Suprapubic skin (tissue), 4 donors: ENCODE measurements at regions not wholly inside any gene's neighbourhood (a gene's known extent, or its start where the extent isn't known, plus 50 kb on each side); places are given as distances from the start of the nearest gene placed in this dataset.

Experiments
- POLR2A ChIP-seq, 2 donors: fragments of 450-650 bp; IDR thresholded peaks; one replicate each; pipeline ENCODE4 v1.6.1; 2017; ENCODE audit warnings: antibody characterized with exemption in 2 of 2, mild to moderate bottlenecking in 2 of 2, moderate library complexity in 2 of 2
- POLR2AphosphoS5 ChIP-seq, 3 donors: sonication (generic); formaldehyde crosslinking; IDR thresholded peaks; one replicate each; pipeline ENCODE4 v1.6.1; 2017; ENCODE audit warnings: antibody characterized with exemption in 3 of 3
- TF ChIP-seq, protein P1 (sequence below), 2 donors: fragments of 200-600 bp in 1 of 2; fragments of 450-650 bp in 1 of 2; sonication (generic) in 1 of 2; IDR thresholded peaks; one replicate each; pipeline ENCODE4 v1.5.1; 2016 to 2019; ENCODE audit warnings: antibody characterized with exemption in 2 of 2, mild to moderate bottlenecking in 1 of 2, moderate library complexity in 1 of 2

GRCh38 chr13:87907202-87907601 lies 236.0 kb downstream of the SLITRK5 start:
- TF ChIP-seq, protein P1, sequence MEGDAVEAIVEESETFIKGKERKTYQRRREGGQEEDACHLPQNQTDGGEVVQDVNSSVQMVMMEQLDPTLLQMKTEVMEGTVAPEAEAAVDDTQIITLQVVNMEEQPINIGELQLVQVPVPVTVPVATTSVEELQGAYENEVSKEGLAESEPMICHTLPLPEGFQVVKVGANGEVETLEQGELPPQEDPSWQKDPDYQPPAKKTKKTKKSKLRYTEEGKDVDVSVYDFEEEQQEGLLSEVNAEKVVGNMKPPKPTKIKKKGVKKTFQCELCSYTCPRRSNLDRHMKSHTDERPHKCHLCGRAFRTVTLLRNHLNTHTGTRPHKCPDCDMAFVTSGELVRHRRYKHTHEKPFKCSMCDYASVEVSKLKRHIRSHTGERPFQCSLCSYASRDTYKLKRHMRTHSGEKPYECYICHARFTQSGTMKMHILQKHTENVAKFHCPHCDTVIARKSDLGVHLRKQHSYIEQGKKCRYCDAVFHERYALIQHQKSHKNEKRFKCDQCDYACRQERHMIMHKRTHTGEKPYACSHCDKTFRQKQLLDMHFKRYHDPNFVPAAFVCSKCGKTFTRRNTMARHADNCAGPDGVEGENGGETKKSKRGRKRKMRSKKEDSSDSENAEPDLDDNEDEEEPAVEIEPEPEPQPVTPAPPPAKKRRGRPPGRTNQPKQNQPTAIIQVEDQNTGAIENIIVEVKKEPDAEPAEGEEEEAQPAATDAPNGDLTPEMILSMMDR (IDR thresholded peaks at IDR 0.05), result no peak
- TF ChIP-seq POLR2AphosphoS5 (IDR thresholded peaks at IDR 0.05) (no peak), POLR2A (IDR thresholded peaks at IDR 0.05) (no peak)
